AG04449 (cell line): ENCODE measurements at regions not wholly inside any gene's neighbourhood (a gene's known extent, or its start where the extent isn't known, plus 50 kb on each side); places are given as distances from the start of the nearest gene placed in this dataset.

Source experiments
- CTCF ChIA-PET: fragments of 350-600 bp; formaldehyde crosslinking; extraction: SDS; loops from one replicate; lab custom pipeline; 2021; ENCODE audit warnings: antibody characterized with exemption; lab: Yijun Ruan, JAX
- POLR2A ChIA-PET: fragments of 400-600, 350-600 bp; formaldehyde crosslinking; extraction: SDS; loops from one replicate; lab custom pipeline; 2020; ENCODE audit warnings: antibody characterized with exemption, inconsistent platforms; lab: Yijun Ruan, JAX
- DNase-seq: peaks from one replicate; pipeline ENCODE4 v3.0.0-alpha.2; 2010; ENCODE audit warnings: low read depth, low spot score
- H3K4me3 ChIP-seq: 2 replicates; pipeline ENCODE4 v1.5.1; 2011; ENCODE audit warnings: low read depth, mild to moderate bottlenecking, control low read depth, low read length
- CTCF ChIP-seq: IDR thresholded peaks from one replicate; pipeline ENCODE4 v1.5.1; 2011; ENCODE audit warnings: mild to moderate bottlenecking, moderate library complexity, low read length, control low read depth, inconsistent platforms; ENCODE audit not compliant: insufficient read depth; ENCODE audit errors: missing control alignments

GRCh38 chr1:243902100-243902499, 52.1 kb upstream of the AKT3 start:
- H3K4me3 ChIP-seq, result no peak overlapping the region
- no peak for DNase-seq
- CTCF ChIA-PET, result interaction anchor here (1.3 to 1.5 kb wide), 2 partner anchors 9 to 11 kb away, joined by 4 read pairs; no protein-coding TSS in a partner anchor
- no peak for TF ChIP-seq CTCF
- POLR2A ChIA-PET, result no interaction called here
